Limb (tissue), 2 donors: ENCODE measurements at regions not wholly inside any gene's neighbourhood (a gene's known extent, or its start where the extent isn't known, plus 50 kb on each side); places are given as distances from the start of the nearest gene placed in this dataset.
"Not testable (repeated sequence)": the region's sequence is repeated elsewhere in the genome, so short reads cannot be mapped to it uniquely, and the experiment has no call there.

Source experiments
- DNase-seq, 2 donors: peaks; one replicate each; pipeline ENCODE4 v3.0.0-alpha.2; 2016; ENCODE audit errors: extremely low spot score in 2 of 2

GRCh38 chr6:85357651-85358050 is 92.2 kb upstream of the NT5E start:
- DNase-seq, result no peak

DNA sequence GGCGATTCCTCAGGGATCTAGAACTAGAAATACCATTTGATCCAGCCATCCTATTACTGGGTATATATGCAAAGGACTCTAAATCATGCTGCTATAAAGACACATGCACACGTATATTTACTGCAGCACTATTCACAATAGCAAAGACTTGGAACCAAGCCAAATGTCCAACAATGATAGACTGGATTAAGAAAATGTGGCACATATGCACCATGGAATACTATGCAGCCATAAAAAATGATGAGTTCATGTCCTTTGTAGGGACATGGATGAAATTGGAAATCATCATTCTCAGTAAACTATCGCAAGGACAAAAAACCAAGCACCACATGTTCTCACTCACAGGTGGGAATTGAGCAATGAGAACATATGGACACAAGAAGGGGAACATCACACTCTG is 93.1 kb upstream of the NT5E start:
- not testable (repeated sequence) for DNase-seq

GRCh38 chr6:85355816-85356215 is 94.1 kb upstream of the NT5E start:
- no peak for DNase-seq

DNA sequence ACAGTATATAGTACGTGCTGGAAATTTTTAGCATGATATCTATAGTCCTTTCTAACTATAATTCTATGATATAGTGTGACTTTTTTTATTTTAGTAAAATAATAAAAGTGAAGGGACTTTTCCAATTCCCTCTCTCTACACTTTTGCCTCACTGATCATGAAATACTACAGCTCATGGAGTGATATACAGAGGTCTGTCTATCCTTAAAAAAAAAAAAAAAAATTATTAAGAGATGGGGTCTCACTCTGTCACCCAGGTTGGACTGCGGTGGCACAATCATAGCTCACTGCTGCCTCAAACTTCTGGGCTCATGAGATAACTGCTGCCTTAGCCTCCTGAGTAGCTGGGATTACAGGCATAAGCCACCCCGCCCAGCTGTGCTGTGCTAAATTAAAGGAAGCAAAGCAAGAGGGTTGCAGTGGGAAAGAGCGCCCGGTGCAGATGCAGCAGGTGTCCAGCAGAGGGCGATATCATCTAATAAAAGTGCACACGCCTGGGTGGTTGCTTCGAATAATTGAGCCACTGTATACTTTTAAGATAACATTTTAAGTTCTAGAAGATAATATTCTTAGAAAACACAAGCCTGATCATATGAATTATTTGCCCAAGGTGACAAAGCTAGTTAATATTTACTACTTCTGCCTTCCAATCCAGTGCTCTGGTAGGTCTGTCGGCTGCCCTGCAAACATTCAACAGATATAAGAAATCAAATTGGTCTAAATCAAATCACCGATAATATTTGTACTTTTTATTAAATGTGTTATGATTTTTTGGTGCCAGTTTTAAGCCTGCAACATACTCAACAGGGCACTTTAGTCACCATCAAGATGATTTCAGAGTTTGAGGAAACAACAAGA is 94.9 kb upstream of the NT5E start:
- DNase-seq, result peak; percentile 80 to 83

GRCh38 chr6:85353012-85353411 is 96.9 kb upstream of the NT5E start:
- DNase-seq, result no peak

GRCh38 chr6:85348643-85349042 is 101.2 kb upstream of the NT5E start:
- DNase-seq, result no peak

DNA sequence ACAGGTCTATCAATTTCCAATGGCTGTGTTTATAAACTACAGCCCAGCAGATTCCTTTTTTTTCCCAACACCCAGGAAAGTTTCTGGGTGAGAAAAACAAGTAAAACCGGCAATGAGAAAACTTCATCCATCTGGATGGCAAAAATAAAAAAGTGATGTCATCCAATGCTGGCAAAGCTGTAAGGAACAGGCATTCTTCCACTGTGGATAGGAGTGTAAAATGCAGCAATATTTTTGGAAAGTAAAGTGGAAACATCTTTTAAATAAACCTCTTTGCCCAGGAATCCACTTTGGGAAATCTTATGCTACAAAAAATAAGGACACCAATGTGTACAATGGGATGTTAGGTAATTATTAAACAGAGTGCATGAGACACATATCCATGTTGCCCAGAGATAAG is 102.1 kb upstream of the NT5E start:
- DNase-seq, result no peak

GRCh38 chr6:85346196-85346595 is 103.7 kb upstream of the NT5E start:
- DNase-seq, result no peak

DNA sequence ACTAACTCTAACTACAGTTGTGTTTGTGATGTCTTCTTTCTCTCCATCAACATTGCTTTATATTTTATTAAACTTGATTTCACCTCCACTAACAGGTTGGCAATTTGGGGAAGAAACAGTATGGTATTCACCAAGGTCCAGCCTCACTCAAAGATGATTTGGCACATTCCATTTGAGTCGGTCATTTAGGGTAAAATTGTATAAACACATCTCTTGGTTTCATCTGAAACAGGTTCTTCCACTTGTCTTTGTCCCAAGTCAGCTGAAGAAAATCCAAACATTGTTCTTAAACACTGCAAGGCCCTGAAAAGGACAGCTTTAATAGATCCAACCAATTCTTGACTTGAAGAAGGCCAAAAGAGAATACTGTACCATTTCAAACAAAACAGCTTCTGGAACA is 104.9 kb upstream of the NT5E start:
- no peak for DNase-seq

- DNase-seq, result no peak
Measured at GRCh38 chr6:85343428-85343827, 106.5 kb upstream of the NT5E start.

- no peak for DNase-seq
Measured at GRCh38 chr6:85329196-85329595, 120.7 kb upstream of the NT5E start.

DNA sequence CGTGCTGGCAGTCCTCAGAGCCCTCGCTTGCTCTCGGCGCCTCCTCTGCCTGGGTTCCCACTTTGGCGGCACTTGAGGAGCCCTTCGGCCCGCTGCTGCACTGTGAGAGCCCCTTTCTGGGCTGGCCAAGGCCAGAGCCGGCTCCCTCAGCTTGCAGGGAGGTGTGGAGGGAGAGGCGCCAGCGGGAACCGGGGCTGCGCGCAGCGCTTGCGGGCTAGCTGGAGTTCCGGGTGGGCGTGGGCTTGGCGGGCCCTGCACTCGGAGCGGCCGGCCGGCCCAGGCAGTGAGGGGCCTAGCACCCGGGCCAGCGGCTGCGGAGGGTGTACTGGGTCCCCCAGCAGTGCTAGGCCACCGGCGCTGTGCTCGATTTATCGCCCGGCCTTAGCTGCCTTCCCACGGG is 124.1 kb upstream of the NT5E start:
- DNase-seq, result not testable (repeated sequence)

DNA sequence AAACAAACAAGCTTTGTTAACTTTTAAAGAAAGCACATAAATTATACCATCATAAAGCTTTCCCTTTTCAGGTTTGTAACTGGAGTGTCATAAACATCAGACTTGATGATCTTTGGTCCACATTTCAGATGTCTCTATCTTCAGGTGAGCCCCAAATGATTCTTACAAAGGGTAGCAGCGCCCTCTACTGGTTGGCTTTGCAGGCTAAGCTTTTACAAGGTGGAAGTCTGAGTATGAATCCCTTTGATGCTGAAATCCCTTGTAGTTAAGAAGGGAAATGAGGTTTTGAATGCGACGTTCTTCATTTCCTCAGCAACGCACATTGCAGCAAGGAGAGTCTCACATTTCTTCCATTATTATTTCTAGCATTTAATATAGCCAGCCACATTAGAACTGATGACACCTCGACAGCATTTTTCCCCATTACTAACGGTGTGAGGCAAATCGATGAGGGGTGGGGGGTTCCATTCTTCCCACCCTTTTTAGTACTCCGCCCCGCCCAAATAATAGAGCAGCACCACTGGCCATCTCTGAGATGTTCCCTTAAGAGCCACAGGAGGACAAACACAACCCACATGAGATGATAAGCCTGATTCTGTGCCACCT is 126.3 kb upstream of the NT5E start:
- peak; percentile 80 to 86 for DNase-seq

GRCh38 chr6:85322446-85323105 is 127.3 kb upstream of the NT5E start:
- DNase-seq, result no peak

DNA sequence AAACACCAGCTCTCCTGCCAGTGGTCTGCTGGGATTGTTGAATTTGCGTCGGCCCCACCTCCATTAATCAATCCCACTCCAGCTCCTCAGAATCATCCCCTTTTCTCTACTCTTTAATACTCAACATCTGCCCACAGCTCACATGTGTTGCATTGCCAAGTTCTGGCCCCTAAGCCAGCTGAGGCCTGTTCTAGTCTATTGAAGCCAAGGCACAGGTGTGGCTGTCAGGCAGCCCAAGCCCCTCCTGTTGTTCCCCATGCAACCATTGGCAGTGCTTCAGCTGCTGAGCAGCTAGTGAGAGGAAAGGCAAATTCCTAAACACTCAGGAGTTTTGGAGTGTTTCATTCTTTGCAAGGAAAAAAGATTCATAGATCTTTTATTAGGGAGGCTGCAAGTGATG is 128.0 kb upstream of the NT5E start:
- DNase-seq, result peak; percentile 43 to 70

GRCh38 chr6:85314586-85314985 is 135.3 kb upstream of the NT5E start:
- DNase-seq, result no peak

GRCh38 chr6:85300581-85300980 is 149.3 kb upstream of the NT5E start:
- DNase-seq, result no peak

DNA sequence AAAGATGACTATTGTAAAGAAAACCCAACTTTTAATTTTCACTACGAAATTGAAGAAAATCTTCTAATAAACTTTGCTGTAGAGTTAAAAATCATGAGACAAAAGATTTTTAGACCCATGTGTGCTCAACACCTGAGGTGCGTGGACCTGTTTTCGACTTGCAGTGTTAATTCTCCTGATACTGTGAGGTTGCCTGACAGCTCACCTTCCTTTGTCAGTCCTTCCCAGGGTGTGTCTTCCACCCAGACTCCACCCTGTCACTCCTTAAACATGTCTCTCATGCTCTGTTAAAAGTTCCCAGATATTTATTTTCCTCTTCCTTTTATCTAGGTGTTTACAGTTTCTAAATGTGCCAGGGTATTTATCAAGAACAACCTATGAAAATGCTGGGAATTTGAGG is 151.3 kb upstream of the NT5E start:
- no peak for DNase-seq

- DNase-seq, result no peak
Measured at GRCh38 chr6:85291326-85291725, 158.6 kb upstream of the NT5E start.

DNA sequence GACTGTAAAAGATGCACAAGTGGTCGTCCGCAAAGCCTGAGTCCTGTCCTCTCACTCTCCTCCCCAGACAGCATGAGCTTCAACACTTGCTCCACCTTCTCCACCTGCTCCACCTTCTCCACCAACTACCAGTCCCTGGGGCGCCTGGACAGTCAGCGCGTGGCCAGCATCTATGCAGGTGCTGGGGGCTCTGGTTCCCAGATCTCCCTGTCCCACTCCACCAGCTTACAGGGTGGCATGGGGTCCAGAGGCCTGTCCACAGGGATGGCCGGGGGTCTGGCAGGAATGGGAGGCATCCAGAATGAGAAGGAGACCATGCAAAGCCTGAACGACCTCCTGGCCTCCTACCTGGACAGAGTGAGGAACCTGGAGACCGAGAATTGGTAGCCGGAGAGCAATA is 162.2 kb upstream of the NT5E start:
- DNase-seq, result no peak

DNA sequence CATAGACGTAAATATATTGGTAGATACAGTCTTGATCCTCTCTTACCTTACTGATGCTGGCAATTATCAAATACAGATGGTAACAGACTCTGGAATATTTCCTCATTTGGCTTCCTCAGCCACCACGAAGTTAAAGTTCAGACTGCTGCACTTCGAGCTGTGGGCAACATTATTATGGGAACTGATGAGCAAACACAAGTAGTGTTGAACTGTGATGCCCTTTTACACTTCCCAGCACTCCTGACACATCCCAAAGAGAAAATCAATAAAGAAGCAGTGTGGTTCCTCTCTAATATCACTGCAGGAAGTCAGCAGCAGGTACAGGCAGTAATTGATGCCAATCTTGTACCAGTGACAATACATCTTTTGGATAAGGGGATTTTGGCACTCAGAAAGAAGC is 162.7 kb upstream of the NT5E start:
- no peak for DNase-seq

GRCh38 chr6:85286507-85286906 is 163.4 kb upstream of the NT5E start:
- not testable (repeated sequence) for DNase-seq

DNA sequence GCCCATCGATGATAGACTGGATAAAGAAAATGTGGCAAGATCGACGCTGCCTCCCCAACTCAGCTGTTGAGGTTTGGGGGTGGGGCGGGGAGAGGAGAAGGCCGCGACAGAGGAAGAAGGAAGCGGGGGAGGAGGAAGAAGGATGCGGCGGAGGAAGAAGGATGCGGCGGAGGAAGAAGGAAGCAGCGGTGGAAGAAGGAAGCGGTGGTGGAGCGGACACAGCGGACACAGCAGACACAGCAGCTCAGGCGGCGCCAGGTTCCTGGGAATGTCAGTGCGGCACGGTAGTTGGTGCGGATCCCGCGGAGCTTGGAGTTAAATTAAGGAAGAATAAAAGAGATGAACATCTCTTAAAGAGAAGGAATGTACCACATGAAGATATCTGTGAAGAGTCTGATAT is 163.9 kb upstream of the NT5E start:
- DNase-seq, result no peak
